DND-41 (cell line): ENCODE measurements at regions not wholly inside any gene's neighbourhood (a gene's known extent, or its start where the extent isn't known, plus 50 kb on each side); places are given as distances from the start of the nearest gene placed in this dataset.

Experiments
- CTCF ChIP-seq: IDR thresholded peaks from 2 replicates; pipeline ENCODE4 v1.5.1; 2012; ENCODE audit warnings: borderline replicate concordance, low read length, moderate library complexity, mild to moderate bottlenecking; ENCODE audit not compliant: poor library complexity, severe bottlenecking; ENCODE audit errors: extremely low read depth
- EZH2 ChIP-seq: IDR thresholded peaks from 3 replicates; pipeline ENCODE4 v1.6.1; 2012; ENCODE audit warnings: borderline replicate concordance, low read depth, mild to moderate bottlenecking, moderate library complexity, low read length, inconsistent platforms; ENCODE audit not compliant: severe bottlenecking

DNA sequence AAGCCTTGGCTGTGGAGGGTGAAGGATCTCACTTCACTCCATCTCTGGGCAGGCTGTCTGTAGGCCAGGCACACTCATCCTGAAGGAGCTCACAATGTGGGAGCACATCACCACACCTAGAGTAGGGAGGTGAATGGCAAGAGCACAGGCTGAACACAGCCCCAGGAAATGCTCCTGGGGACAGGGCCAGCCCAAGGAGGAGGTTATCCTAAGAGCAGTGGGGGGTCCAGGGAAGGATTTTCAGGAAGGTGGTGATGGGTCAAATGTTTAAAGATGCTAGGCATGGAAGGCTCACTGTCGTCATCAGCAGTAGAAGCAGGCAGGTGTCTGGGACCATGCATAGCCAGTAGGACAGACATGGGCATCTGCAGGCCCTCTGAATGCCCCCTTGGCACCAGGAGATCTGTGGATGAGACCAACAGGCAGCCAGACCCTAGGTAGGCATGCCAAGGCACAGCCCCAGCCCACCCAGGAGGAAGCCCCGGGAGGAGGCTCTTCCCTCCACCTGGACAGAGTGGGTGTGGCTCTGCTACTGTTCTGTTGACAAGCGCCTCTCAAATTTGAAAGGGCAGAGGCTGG is 91.7 kb upstream of the RAB6C start:
- no peak for TF ChIP-seq EZH2
- TF ChIP-seq CTCF = no peak
